Urinary bladder (tissue), 3 donors: ENCODE measurements at regions not wholly inside any gene's neighbourhood (a gene's known extent, or its start where the extent isn't known, plus 50 kb on each side); places are given as distances from the start of the nearest gene placed in this dataset.

Experiments
- DNase-seq: peaks from one replicate; pipeline ENCODE4 v3.0.0-alpha.2; 2015; ENCODE audit errors: extremely low spot score
- H3K27ac ChIP-seq: one replicate; pipeline ENCODE4 v1.5.1; 2013; ENCODE audit warnings: low read depth, mild to moderate bottlenecking, moderate library complexity
- H3K36me3 ChIP-seq: one replicate; pipeline ENCODE4 v1.6.1; 2013; ENCODE audit warnings: mild to moderate bottlenecking, moderate library complexity; ENCODE audit not compliant: insufficient read depth
- H3K4me1 ChIP-seq: one replicate; pipeline ENCODE4 v1.6.1; 2013; ENCODE audit warnings: mild to moderate bottlenecking, moderate library complexity; ENCODE audit not compliant: insufficient read depth
- H3K4me3 ChIP-seq: one replicate; pipeline ENCODE4 v1.5.1; 2013; ENCODE audit warnings: low read depth, low read length
- WGBS: extraction: QIAGEN DNeasy Blood & Tissue Kit; methylation state at CpG from one replicate; pipeline ENCODE4 v1.1.7; 2013; 5-methylcytosine and 5-hydroxymethylcytosine counted together
- donor health status: healthy with polysubstance abuse.
- donor health status: healthy.

GRCh38 chr13:83935566-83935965 lies 53.3 kb upstream of the SLITRK1 start:
- H3K27ac ChIP-seq: no peak overlapping the region
- no peak overlapping the region for H3K4me3 ChIP-seq
- 70% methylated on average over 6 of the region's 6 CpGs for WGBS
- DNase-seq: no peak
- no peaks in the 10 kb centered on the region for H3K36me3 ChIP-seq
- no peaks in the 10 kb centered on the region for H3K4me1 ChIP-seq
